Activated B cell treated with CpG ODN at 0.5 μM for 24 hours (primary cell): ENCODE measurements at regions not wholly inside any gene's neighbourhood (a gene's known extent, or its start where the extent isn't known, plus 50 kb on each side); places are given as distances from the start of the nearest gene placed in this dataset.

Experiments
- ATAC-seq: fragments of 200-7000 bp; cut with Tn5 transposase; one replicate; pipeline ENCODE4 v1.10.0; 2021; ENCODE audit warnings: low read depth, mild to moderate bottlenecking, moderate library complexity
- CTCF ChIA-PET: fragments of 350-600 bp; sonication (Branson Sonifier 250); formaldehyde crosslinking; loops from one replicate; lab custom pipeline; 2021; ENCODE audit warnings: antibody characterized with exemption; lab: Charles Lee
- POLR2A ChIA-PET: fragments of 350-600 bp; sonication (Branson Sonifier 250); formaldehyde crosslinking; loops from one replicate; lab custom pipeline; 2021; ENCODE audit warnings: antibody characterized with exemption; lab: Charles Lee
- DNase-seq: peaks from one replicate; pipeline ENCODE4 v3.0.0; 2022
- H3K27ac Mint-ChIP-seq: one replicate; pipeline ENCODE4 v1.8.0; 2020; ENCODE audit warnings: mixed read lengths
- H3K27me3 Mint-ChIP-seq: one replicate; pipeline ENCODE4 v1.8.0; 2021; ENCODE audit warnings: mixed read lengths
- H3K36me3 Mint-ChIP-seq: one replicate; pipeline ENCODE4 v1.8.0; 2021; ENCODE audit warnings: low read depth, mixed read lengths
- H3K4me1 Mint-ChIP-seq: one replicate; pipeline ENCODE4 v1.8.0; 2021; ENCODE audit warnings: mixed read lengths
- H3K4me3 Mint-ChIP-seq: one replicate; pipeline ENCODE4 v1.8.0; 2020; ENCODE audit warnings: mild to moderate bottlenecking, mixed read lengths
- H3K9me3 Mint-ChIP-seq: one replicate; pipeline ENCODE4 v1.8.0; 2020; ENCODE audit warnings: mixed read lengths
- CTCF ChIP-seq: fragments of 200-600 bp; IDR thresholded peaks from one replicate; pipeline ENCODE4 v1.8.0; 2022; ENCODE audit warnings: antibody characterized with exemption, mild to moderate bottlenecking
- intact Hi-C: fragments of 100-400 bp; cut with micrococcal nuclease; formaldehyde crosslinking; loops from one replicate; pipeline ENCODE4 v1.15.1; 2024

- no peak overlapping the region for H3K4me3 Mint-ChIP-seq
- ATAC-seq (no peak), DNase-seq (no peak)
- TF ChIP-seq CTCF: no peak
- ChIA-PET POLR2A (no interaction called here), CTCF (no interaction called here)
- no peak overlapping the region for H3K27ac Mint-ChIP-seq
- no peaks in the 10 kb centered on the region for H3K36me3 Mint-ChIP-seq
- no peaks in the 10 kb centered on the region for H3K27me3 Mint-ChIP-seq
- H3K9me3 Mint-ChIP-seq: no peaks in the 10 kb centered on the region
- no peaks in the 10 kb centered on the region for H3K4me1 Mint-ChIP-seq
- intact Hi-C loops: no loop called here
These were observed 337.6 kb upstream of the FAR2 start for GRCh38 chr12:28811457-28811856.

GRCh38 chr12:28814246-28814645 is 334.8 kb upstream of the FAR2 start:
- DNase-seq (no peak), ATAC-seq (no peak)
- intact Hi-C loops: no loop called here
- H3K27ac Mint-ChIP-seq: no peak overlapping the region
- no peak for TF ChIP-seq CTCF
- no peaks in the 10 kb centered on the region for H3K9me3 Mint-ChIP-seq
- ChIA-PET CTCF (no interaction called here), POLR2A (no interaction called here)
- H3K4me1 Mint-ChIP-seq: no peaks in the 10 kb centered on the region
- no peak overlapping the region for H3K4me3 Mint-ChIP-seq
- no peaks in the 10 kb centered on the region for H3K27me3 Mint-ChIP-seq
- no peaks in the 10 kb centered on the region for H3K36me3 Mint-ChIP-seq

GRCh38 chr12:28817524-28817923 is 331.6 kb upstream of the FAR2 start:
- Mint-ChIP-seq H3K4me1 (no peaks in the 10 kb centered on the region), H3K36me3 (no peaks in the 10 kb centered on the region), H3K9me3 (no peaks in the 10 kb centered on the region), H3K27me3 (no peaks in the 10 kb centered on the region), H3K27ac (no peak overlapping the region), H3K4me3 (no peak overlapping the region)
- intact Hi-C loops: no loop called here
- TF ChIP-seq CTCF: no peak
- DNase-seq (no peak), ATAC-seq (no peak)
- CTCF ChIA-PET: no interaction called here
- POLR2A ChIA-PET: no interaction called here

GRCh38 chr12:28824193-28824846 is 324.8 kb upstream of the FAR2 start:
- ATAC-seq (no peak), DNase-seq (no peak)
- Mint-ChIP-seq H3K4me3 (no peak overlapping the region), H3K27me3 (no peaks in the 10 kb centered on the region), H3K9me3 (no peaks in the 10 kb centered on the region), H3K27ac (no peak overlapping the region), H3K4me1 (no peaks in the 10 kb centered on the region), H3K36me3 (no peaks in the 10 kb centered on the region)
- ChIA-PET CTCF (no interaction called here), POLR2A (no interaction called here)
- TF ChIP-seq CTCF: no peak
- intact Hi-C loops: no loop called here

GRCh38 chr12:28824849-28825248 is 324.2 kb upstream of the FAR2 start:
- ATAC-seq (no peak), DNase-seq (no peak)
- no peaks in the 10 kb centered on the region for H3K27me3 Mint-ChIP-seq
- H3K27ac Mint-ChIP-seq: no peak overlapping the region
- H3K9me3 Mint-ChIP-seq: no peaks in the 10 kb centered on the region
- no peak overlapping the region for H3K4me3 Mint-ChIP-seq
- H3K36me3 Mint-ChIP-seq: no peaks in the 10 kb centered on the region
- ChIA-PET POLR2A (no interaction called here), CTCF (no interaction called here)
- no peak for TF ChIP-seq CTCF
- intact Hi-C loops: no loop called here
- no peaks in the 10 kb centered on the region for H3K4me1 Mint-ChIP-seq
